Mesothelial cell of epicardium (in vitro differentiated cells): ENCODE measurements at regions not wholly inside any gene's neighbourhood (a gene's known extent, or its start where the extent isn't known, plus 50 kb on each side); places are given as distances from the start of the nearest gene placed in this dataset.
A peak's percentile ranks its signal among the peaks of the same experiment; 100 is the strongest.

Experiments used
- DNase-seq, 2 experiments: peaks; one replicate each; pipeline ENCODE4 v3.0.0; 2021; ENCODE audit warnings: low spot score in 2 of 2; ENCODE audit not compliant: unreplicated experiment in 2 of 2
- H3K27ac Mint-ChIP-seq: 2 replicates; pipeline ENCODE4 v1.8.0; 2021; ENCODE audit warnings: mixed read lengths
- H3K27me3 Mint-ChIP-seq: 2 replicates; pipeline ENCODE4 v1.8.0; 2021; ENCODE audit warnings: low read depth, mixed read lengths
- H3K36me3 Mint-ChIP-seq: 2 replicates; pipeline ENCODE4 v1.8.0; 2021; ENCODE audit warnings: mixed read lengths
- H3K4me1 Mint-ChIP-seq: 2 replicates; pipeline ENCODE4 v1.8.0; 2021; ENCODE audit warnings: mixed read lengths
- H3K4me3 Mint-ChIP-seq: 2 replicates; pipeline ENCODE4 v1.8.0; 2021; ENCODE audit warnings: mild to moderate bottlenecking, moderate library complexity, mixed read lengths
- H3K9me3 Mint-ChIP-seq: 2 replicates; pipeline ENCODE4 v1.8.0; 2021; ENCODE audit warnings: mixed read lengths
- CTCF ChIP-seq: fragments of 200-600 bp; sonication (generic); IDR thresholded peaks from one replicate; pipeline ENCODE4 v1.5.0; 2021; ENCODE audit warnings: antibody characterized with exemption; ENCODE audit not compliant: unreplicated experiment

- Mint-ChIP-seq H3K36me3 (no peaks in the 10 kb centered on the region), H3K27ac (peak overlapping the region; percentile 47), H3K27me3 (no peaks in the 10 kb centered on the region), H3K4me1 (peaks cover 32% of the 10 kb centered on the region), H3K4me3 (no peak overlapping the region), H3K9me3 (peaks cover 5% of the 10 kb centered on the region)
- no peak for DNase-seq
- TF ChIP-seq CTCF: no peak
These were observed 128.7 kb upstream of the BOD1 start for GRCh38 chr5:173745123-173745522.

GRCh38 chr5:173745557-173745956, 129.1 kb upstream of the BOD1 start:
- DNase-seq: no peak
- Mint-ChIP-seq H3K9me3 (peaks cover 5% of the 10 kb centered on the region), H3K4me1 (peaks cover 32% of the 10 kb centered on the region), H3K36me3 (no peaks in the 10 kb centered on the region), H3K27me3 (no peaks in the 10 kb centered on the region), H3K4me3 (no peak overlapping the region), H3K27ac (peak overlapping the region; percentile 25)
- TF ChIP-seq CTCF: no peak

GRCh38 chr5:173746047-173746646, 129.7 kb upstream of the BOD1 start:
- Mint-ChIP-seq H3K27me3 (no peaks in the 10 kb centered on the region), H3K4me3 (no peak overlapping the region), H3K4me1 (peaks cover 32% of the 10 kb centered on the region), H3K36me3 (no peaks in the 10 kb centered on the region), H3K9me3 (peaks cover 5% of the 10 kb centered on the region), H3K27ac (no peak overlapping the region)
- DNase-seq: no peak
- no peak for TF ChIP-seq CTCF

GRCh38 chr5:173747876-173748275, 131.4 kb upstream of the BOD1 start:
- no peak for DNase-seq
- Mint-ChIP-seq H3K9me3 (peaks cover 5% of the 10 kb centered on the region), H3K27me3 (no peaks in the 10 kb centered on the region), H3K4me1 (peaks cover 36% of the 10 kb centered on the region), H3K36me3 (no peaks in the 10 kb centered on the region), H3K4me3 (no peak overlapping the region), H3K27ac (no peak overlapping the region)
- no peak for TF ChIP-seq CTCF

GRCh38 chr5:173750538-173751265, 134.3 kb upstream of the BOD1 start:
- no peak for TF ChIP-seq CTCF
- H3K27ac Mint-ChIP-seq: no peak overlapping the region
- H3K9me3 Mint-ChIP-seq: peaks cover 5% of the 10 kb centered on the region
- H3K4me1 Mint-ChIP-seq: peaks cover 27% of the 10 kb centered on the region
- H3K4me3 Mint-ChIP-seq: no peak overlapping the region
- no peaks in the 10 kb centered on the region for H3K36me3 Mint-ChIP-seq
- DNase-seq: no peak
- no peaks in the 10 kb centered on the region for H3K27me3 Mint-ChIP-seq
